NK-92 treated with Interleukin-12 subunit alpha and Interleukin-12 subunit beta, amount 100 ng/mL, for 24 hours (cell line): ENCODE measurements at regions not wholly inside any gene's neighbourhood (a gene's known extent, or its start where the extent isn't known, plus 50 kb on each side); places are given as distances from the start of the nearest gene placed in this dataset.

Source experiments
- DNase-seq: peaks from one replicate; lab custom pipeline; 2025; lab: John Stamatoyannopoulos, UW

DNA sequence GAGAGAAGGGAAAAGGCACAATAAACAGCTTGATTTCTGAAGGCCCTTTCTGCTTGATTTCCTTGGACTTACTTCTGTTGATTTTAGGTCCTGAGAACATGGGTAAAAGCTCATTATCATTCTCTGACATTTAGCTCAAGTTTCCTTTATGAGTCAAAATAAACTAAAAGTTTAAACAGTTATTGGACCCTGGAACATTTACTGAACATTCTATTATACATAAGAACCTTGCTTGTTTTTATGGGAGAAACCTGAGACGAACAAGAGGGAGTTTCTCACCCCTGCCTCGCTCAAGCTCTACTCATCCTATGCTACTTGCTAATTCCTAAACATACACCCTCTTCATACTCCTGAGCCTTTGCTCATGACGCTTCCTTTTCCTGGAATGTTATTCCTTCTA, 538.3 kb upstream of the PKN2 start:
- no peak for DNase-seq

DNA sequence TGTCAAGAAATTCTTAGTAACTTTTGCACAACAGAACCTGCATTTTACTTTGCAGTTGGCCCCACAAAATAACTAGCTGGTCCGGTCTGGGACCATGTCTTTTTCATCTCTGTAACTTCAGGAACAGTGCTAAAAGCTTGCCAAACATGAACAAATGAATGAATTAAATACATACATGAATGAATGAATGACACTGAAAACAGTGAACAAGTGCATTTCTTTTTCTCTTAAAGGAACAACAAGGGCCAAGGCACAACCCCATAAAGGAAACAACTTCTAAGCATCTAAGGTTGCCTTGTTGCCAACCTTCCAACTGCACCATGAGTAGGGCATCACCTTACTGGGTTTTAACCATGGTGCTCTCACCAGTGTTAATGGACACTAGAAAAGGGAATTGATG, 534.4 kb upstream of the PKN2 start:
- no peak for DNase-seq

- no peak for DNase-seq
Measured at GRCh38 chr1:88150330-88150729, 533.7 kb upstream of the PKN2 start.

GRCh38 chr1:88163187-88163586, 520.9 kb upstream of the PKN2 start:
- no peak for DNase-seq

- no peak for DNase-seq
Measured at GRCh38 chr1:88168126-88168525, 515.9 kb upstream of the PKN2 start.

DNA sequence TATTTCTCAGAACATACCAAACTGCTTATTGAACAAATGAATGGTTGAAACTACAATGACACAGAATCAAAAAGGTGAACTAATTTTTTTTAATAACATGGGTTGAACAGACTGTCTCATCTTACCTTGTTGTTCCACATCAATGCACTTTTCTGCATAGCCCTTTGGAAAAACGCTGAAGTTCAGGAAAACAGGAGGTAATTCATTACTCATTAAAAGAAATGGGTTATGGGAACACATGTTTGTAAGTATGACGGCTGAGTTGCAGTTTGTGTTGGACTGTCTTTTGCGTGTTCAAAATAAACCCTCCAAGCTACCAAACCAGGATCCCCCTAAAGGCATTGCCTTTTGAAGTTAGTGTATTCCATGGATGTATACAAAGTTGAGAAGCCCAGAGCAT, 514.9 kb upstream of the PKN2 start:
- no peak for DNase-seq

GRCh38 chr1:88169939-88170338, 514.1 kb upstream of the PKN2 start:
- no peak for DNase-seq

DNA sequence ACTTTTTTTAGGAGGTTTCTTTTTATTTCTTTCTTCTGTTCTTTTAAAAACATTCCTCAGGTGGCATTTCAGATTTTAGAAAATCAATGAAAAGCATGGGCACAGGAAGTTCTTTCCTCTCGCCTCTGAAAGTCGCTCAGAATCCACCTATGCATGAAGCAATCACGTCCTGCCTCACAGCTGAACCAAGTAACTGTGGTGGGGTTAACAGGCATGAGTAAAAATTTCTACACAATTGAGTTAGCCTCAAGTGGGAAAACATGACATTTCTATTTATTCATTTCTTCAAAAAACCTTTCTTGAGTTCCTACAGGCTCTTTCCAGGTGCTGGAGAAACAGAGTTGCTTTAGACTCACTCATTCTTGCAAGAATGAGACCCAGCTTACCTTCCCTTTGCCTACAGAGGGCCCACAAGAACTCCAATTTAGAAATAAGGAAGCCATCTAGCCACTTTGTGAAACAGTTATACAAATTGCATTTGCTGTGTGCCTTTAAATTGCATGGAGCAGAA, 508.9 kb upstream of the PKN2 start:
- DNase-seq: no peak

GRCh38 chr1:88175631-88176226, 508.3 kb upstream of the PKN2 start:
- no peak for DNase-seq

GRCh38 chr1:88179943-88180342, 504.1 kb upstream of the PKN2 start:
- no peak for DNase-seq

- peak; percentile 36 for DNase-seq
Measured at GRCh38 chr1:88180449-88181108, 503.5 kb upstream of the PKN2 start.

- no peak for DNase-seq
Measured at GRCh38 chr1:88186911-88187310, 497.2 kb upstream of the PKN2 start.

DNA sequence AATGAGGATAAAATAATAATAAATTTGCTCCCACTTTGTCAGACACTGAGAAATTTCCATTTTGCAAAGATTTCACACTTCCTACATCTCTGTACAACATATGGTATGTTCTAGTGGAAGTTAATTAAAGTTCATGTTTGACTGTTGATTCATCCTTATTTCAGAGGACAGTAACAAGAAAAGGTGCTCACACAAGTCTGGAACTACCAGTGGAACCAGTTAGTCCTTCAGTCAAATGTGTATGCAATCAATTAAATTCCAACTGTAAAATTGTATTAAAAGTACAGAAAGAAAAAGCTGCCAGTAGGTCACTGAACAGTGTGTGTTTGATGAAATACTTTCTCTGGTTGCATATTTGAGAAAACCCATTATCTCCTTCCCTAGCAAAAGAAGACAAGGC, 496.0 kb upstream of the PKN2 start:
- DNase-seq: no peak

DNA sequence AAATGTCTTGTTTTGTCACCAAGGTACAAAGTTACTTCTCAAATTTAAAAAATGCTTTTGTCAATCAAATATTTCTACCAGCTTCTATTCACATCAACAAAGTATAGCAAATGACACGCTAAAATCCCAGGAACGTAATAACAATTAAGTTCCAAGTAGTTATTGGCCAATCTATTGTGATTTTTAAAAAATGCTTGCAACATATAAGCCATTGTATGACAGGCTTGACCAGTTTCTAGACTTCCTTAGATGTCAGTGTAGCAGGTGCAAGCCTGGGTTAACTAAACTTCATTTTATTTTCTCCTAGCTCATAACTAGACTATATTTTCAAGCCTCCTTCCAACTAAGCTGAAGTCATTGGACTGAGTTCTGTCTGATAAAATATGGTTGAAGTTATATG, 494.5 kb upstream of the PKN2 start:
- DNase-seq: no peak

DNA sequence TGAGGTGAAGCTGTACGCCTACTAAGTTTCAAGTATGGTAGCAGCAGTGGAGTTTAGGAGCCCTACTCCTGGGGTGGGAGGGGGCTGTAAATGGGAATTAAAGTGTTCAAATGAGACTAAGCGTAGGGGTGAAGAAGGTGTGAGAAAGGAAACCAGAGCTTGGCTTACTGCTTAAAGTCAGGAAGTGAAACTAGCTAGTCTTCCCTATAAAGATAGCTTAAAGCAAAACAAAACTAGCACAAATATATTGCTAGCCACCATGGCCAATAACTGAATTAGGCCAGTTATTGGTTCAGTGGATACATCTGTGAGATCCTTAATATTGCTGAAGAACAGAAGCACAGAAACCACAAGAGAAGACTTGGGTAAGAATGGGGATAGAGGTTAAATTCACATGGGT, 492.2 kb upstream of the PKN2 start:
- no peak for DNase-seq

GRCh38 chr1:88194542-88194941, 489.5 kb upstream of the PKN2 start:
- no peak for DNase-seq

DNA sequence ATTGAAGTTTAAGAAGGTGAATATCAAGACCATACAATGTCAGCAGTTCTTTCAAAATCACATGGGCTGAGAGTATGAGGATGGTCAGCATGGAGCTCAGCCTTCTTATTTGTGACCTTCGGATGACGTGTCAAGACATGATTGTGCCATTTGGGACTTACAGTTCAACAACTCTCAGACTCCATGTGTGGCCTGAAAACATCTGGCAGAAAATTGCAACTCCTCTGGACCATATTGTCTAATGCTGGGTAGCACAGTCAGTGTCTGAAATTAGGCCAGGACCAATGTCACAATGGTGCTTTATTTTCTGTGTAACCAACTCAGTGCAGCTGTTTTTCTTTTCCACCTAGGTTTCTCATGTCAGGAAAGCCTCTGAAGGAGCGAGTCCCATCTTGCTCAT, 483.5 kb upstream of the PKN2 start:
- DNase-seq: no peak

- no peak for DNase-seq
Measured at GRCh38 chr1:88204111-88204510, 480.0 kb upstream of the PKN2 start.

- no peak for DNase-seq
Measured at GRCh38 chr1:88204612-88205167, 479.4 kb upstream of the PKN2 start.

GRCh38 chr1:88208389-88208788, 475.7 kb upstream of the PKN2 start:
- DNase-seq: no peak

GRCh38 chr1:88210103-88210787, 473.8 kb upstream of the PKN2 start:
- no peak for DNase-seq

- no peak for DNase-seq
Measured at GRCh38 chr1:88216441-88216840, 467.6 kb upstream of the PKN2 start.

GRCh38 chr1:88217386-88217785, 466.7 kb upstream of the PKN2 start:
- no peak for DNase-seq
